GM21381 (cell line): ENCODE measurements at regions not wholly inside any gene's neighbourhood (a gene's known extent, or its start where the extent isn't known, plus 50 kb on each side); places are given as distances from the start of the nearest gene placed in this dataset.

Experiments used
- ATAC-seq: cut with Tn5 transposase; IDR thresholded peaks from one replicate; pipeline ENCODE4 v1.9.1; 2021; ENCODE audit warnings: mild to moderate bottlenecking, moderate library complexity; ENCODE audit not compliant: unreplicated experiment

DNA sequence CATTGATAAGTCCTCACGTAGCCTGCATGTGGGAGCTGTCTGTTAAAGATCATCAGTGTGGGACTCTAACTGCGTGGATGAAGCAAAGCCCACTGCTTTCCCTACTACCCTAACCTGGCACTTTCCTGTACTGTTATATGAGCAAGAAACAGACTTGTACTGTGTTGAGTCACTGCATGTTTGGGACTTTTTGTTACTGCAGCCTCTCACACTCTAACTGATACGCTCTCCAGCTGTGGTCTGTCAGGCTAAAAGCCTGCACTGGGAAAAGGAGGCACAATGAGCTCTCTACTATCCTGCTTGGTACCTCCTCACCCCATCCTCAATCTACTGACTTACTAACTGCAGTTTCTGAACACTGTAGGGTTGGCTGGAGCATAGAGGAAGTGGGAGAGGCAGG is 93.7 kb upstream of the PLET1 start:
- no peak for ATAC-seq

DNA sequence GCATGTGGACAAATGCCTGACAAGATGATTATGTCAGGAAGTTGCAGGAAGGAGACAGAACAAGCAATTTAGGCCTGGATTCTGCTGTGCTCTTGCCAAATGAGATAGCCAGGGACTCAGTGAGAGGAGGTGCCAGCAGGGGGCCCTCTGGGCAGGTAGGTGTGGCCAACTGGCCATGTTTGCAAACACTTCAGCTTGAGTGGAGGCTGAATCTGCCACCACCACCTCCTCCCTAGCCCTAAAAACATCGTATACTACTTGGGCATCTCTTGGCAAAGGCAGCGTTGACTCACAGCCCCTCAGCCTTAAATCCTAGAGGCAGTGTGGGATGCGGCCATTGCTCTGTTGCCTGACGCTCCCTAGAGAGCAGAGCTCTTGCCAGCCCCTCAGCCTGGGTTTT is 95.1 kb upstream of the PLET1 start:
- no peak for ATAC-seq

DNA sequence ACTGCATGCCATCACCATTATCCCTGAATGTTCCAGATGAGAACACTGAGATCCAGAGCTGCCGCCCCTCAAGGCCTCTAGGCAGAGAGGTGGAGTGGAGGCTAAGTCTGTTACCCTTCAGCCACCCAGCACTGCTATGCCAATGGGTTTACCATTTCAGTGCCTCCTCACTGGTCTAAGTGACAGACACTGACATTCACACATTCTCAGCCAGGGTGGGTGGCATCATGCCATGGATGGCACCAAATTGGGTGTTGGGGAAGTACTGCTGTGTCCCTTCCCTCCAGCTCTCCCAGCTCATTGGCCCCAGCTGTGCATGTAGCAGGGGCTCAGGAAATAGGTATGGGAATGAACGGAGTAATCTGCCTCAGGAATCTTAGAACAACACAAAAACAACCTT is 96.8 kb upstream of the PLET1 start:
- ATAC-seq: no peak

GRCh38 chr11:112361396-112361795 is 100.7 kb upstream of the PLET1 start:
- ATAC-seq: no peak

- ATAC-seq: no peak
Measured at GRCh38 chr11:112363527-112363926, 102.9 kb upstream of the PLET1 start.

DNA sequence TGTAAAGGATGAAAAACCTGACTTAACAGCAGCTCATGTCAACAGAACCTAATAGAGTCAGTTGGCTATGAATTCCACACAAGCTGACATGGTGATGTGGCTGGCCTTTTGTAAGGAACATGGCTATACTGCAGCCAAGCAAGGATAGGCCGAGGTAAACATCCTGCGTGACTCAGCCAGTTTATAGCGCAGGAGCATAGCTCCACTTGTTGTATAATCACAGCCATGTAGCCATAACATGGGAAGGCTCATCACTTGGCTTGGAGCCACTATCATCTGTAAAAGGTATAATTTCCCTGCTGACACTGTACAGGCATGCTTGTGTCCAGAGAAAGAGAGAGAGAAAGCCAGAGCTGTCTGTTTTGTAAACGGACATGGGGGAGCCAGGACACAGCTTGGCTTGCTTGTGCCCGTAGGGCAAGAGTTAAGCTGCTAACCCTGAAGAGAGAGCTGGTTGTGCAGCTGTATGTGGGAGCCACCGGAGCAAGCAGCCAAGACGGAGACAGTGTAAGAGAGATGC is 104.4 kb upstream of the PLET1 start:
- ATAC-seq: no peak

DNA sequence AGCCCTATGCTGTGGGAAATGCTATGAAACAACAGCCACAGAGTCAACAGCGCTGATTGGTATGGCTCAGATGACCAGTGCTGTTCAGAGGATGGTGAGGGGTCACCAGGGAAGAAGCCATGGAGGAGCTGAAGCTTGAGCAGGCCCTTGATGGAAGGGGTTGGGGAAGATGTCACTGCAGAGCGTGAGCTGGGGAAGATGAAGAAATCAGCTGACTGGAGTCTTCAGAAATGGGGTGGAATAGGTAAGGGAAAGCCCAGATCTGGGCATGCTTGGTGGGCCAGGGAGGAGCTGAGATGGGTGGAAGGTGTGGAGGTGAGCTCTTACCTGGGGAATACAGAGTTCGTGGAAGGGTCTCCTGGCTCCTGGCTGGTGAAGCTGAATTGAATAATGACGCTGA is 105.4 kb upstream of the PLET1 start:
- ATAC-seq: no peak

DNA sequence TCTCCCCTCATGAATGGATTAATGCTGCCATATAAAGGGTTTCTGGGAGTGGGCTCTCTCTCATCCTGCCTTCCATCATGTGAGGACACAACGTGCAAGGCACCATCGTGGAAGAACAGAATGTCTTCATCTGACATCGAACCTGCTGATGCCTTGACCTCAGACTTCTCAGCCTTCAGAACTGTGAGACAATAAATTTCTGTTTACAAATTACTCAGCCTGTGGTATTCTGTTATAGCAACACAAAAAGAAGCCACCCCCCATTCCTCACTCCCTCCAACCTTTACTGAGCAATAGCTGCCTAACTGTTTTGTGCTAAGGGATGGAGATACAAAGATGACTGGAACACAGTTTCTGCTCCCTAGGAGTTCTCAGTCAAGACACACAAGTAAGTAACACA is 106.1 kb upstream of the PLET1 start:
- no peak for ATAC-seq

DNA sequence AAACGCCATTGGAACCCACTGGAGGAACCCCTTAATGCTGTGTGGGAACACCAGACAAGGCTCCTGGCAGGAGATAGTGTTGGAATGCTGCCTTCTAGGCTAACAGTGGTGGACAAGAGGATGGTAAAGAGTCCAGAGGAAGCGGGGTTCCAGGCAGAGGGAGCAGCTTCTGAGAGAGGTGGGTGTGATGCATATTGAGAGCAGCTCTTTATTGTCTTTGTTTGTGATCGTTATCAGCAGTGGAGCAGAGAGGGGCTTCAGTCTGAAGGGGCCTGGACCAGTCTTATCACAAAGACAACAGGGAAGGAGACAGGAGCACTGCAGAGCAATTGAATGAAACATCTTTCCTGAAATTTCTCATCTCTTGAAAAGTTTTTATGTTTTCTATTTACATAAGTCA is 106.8 kb upstream of the PLET1 start:
- ATAC-seq: no peak

DNA sequence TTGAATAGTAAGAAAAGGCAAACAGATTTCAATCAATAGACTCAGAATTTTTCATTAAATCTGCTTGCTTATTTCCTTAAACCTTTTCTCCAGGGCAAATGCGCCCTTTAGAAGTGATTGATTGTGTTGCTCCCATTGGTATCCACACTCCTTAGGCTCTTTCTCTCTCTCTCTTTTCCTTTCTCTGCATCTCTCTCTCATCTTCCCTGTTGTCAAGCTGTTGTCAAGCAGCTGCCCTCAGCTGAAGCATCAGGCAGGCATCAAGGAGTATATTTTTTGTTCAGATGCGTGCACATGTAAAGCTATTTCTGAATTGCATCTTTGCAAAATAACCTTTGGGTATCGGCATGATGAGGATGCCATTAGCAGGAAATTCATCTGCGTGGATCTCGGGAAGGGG is 107.2 kb upstream of the PLET1 start:
- no peak for ATAC-seq

GRCh38 chr11:112368381-112368780 is 107.7 kb upstream of the PLET1 start:
- no peak for ATAC-seq

DNA sequence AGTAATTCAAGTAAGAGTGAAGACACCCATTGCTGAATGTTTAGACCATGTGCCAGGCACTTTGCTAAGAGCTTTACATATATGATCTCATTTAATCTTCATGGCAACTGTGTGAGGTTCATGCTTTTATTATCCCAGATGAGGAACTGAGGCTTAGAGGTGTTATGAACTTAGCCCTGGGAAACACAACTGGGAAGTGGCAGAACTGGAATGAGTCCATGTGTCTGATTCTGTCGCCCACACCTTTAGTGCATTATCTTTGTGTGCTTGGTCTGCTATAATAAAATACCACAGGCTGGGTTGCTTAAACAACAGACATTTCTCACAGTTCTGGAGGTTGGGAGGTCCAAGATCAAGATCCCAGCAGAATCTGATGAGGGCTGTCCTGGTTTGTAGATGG is 108.7 kb upstream of the PLET1 start:
- ATAC-seq: no peak

DNA sequence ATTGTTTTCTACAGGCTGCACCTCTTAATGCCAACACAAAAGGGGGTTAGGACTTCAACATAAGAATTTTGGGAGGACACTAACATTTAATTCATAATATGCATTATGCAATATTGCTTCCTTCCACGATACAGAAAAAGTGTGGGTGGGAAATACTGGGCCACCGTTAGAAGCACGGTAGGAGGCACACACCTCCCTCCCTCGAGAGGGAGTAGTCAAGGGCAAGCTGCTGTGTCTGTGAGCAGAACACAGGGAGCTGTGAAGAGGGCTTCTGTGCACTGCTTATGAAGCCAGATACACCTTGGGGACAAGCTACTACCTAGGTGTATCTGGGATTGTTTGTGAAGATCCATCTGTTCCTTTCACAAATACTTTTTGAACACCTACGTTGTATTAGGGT is 109.3 kb upstream of the PLET1 start:
- no peak for ATAC-seq

DNA sequence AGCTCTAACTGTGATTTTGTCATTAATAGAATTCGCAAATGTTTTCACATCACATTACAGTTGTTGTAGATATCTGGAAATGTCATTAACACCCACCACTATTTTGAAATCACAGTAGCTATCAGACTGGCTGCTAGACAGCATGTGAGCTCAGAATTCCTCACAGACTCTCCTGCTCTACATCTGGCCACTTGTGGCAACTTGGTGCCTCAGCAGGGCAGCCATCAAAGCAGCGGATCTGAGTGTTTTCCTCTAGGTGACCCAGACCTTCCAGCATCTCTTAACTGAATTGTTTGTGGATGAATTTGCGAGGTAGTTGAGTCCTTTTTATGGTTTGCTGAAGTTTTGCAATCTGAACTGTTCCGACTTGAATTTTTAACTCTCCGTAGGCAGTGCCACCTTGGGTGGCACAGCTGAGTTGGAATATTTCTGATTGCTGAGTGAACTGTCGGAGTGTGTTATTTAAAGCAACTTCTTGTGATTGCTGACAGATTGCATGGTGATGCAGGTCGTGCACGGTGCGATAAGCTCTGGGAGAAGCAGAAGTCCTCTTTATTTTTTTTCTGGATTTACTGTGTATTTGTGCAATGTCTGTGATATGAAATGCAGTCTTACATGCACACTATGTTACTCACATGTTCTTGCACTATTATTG is 114.0 kb upstream of the PLET1 start:
- ATAC-seq: no peak

- ATAC-seq: no peak
Measured at GRCh38 chr11:112377946-112378345, 117.3 kb upstream of the PLET1 start.

- no peak for ATAC-seq
Measured at GRCh38 chr11:112380464-112380863, 119.8 kb upstream of the PLET1 start.

- no peak for ATAC-seq
Measured at GRCh38 chr11:112381578-112381977, 120.9 kb upstream of the PLET1 start.

DNA sequence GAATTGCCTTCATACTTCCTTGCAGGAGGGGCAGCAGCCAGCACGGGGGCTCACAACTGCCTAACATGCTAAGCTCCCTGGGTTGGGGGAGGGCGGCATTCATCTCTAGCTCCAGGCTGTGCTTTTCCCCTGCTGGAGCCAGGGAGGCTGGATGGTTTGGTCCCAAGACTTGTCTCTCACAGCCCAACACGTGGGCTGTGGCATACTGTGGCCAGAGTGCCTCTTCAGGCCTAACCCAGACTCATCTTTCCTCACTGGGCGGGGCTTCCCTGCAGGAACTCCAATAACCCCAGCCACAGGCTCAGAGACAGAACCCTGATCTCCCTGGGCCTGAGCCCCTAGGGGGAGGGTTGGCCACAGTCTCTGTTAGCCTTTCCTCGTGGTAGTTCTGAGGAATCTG is 121.9 kb upstream of the PLET1 start:
- no peak for ATAC-seq

DNA sequence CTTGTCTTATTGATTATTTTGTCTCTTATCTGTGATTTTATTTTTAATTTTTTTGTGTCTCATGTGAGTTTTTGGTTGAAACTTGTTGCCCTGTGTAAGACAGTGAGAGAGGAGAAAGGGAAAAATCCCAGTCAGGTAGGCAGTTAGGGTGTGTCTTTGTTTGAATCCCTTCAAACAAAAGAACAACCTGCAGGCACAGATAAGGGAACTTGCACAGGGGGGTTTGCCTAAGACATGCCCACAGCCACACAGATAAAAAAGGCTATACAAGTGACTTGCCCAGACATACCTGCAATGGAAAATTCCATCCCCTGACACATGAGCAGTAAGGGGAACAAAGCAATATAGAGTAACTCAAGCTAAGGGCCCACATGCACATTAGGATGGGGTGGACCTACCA is 127.8 kb upstream of the PLET1 start:
- no peak for ATAC-seq

- no peak for ATAC-seq
Measured at GRCh38 chr11:112391086-112391485, 130.4 kb upstream of the PLET1 start.

DNA sequence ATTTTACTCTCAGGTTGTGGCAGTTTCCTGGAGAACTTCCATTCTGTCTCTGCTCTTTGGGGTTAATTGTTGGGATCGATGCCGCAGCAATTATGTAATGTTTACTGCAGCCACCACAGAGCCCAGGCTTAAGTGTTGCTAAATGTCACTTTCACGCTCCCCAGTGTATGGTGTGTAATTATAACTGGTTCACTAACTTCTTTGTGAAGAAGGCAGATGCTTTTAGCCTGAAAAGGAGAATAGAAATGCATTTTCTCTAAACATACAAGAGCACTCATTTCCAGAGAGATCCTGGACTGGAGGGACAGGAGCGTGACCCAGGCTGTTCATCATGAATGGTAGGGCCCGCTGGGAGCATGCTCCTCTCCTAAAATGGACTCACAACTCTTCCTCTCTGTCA is 132.2 kb upstream of the PLET1 start:
- ATAC-seq: no peak

- ATAC-seq: no peak
Measured at GRCh38 chr11:112394304-112394703, 133.6 kb upstream of the PLET1 start.

DNA sequence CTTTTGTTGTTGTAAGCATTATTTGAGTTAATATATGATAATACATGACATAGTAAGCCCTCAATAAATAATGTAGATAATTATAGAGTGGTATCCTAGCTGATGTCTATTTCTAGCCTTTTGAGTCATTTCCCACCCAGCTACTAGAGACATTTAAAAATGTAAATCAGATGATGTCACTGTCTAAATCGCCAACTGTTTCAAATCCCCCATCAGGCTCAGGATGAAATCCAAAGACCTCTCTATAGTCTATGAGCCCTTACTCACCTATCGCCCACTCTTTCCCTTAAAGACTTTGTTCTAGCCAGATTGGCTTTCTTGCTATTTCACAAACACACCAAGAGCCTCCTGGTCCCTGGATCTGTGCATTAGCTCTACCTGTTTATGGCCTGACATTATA is 135.4 kb upstream of the PLET1 start:
- ATAC-seq: no peak
